HepG2 (cell line): ENCODE measurements at regions not wholly inside any gene's neighbourhood (a gene's known extent, or its start where the extent isn't known, plus 50 kb on each side); places are given as distances from the start of the nearest gene placed in this dataset.

Experiments
- ATAC-seq: fragments of 200-7000 bp; cut with Tn5 transposase; 3 replicates; pipeline ENCODE4 v1.9.1; 2020; ENCODE audit warnings: mild to moderate bottlenecking, moderate library complexity
- BruUV-seq: library from RNA; stranded (reverse); fragments of 400-500 nt; replicated peaks from 2 replicates; lab custom pipeline; 2021; lab: Mats Ljungman, UMichigan
- CTCF ChIA-PET: fragments of 300-600 bp; formaldehyde crosslinking; extraction: SDS; loops from one replicate; lab custom pipeline; 2021; ENCODE audit warnings: low total read pairs, inconsistent platforms, low intra/inter-chr PET ratio; lab: Yijun Ruan, JAX
- POLR2A ChIA-PET: fragments of 350-600 bp; sonication (Branson Sonifier 250); formaldehyde crosslinking; loops from one replicate; lab custom pipeline; 2020; ENCODE audit warnings: antibody characterized with exemption, inconsistent platforms; lab: Yijun Ruan, JAX
- DNase-seq: peaks from one replicate; pipeline ENCODE4 v3.0.0-alpha.2; 2015; ENCODE audit warnings: low spot score
- FAIRE-seq: peaks from 3 replicates; lab custom pipeline; 2011; peaks lifted over from hg19 to GRCh38; lab: Jason Lieb, UNC
- H2AFZ ChIP-seq: one replicate; pipeline ENCODE4 v1.6.1; 2011; ENCODE audit warnings: low read length, inconsistent platforms
- H3K27ac ChIP-seq: fragments of 300-600 bp; 3 replicates; pipeline ENCODE4 v1.8.0; 2011; ENCODE audit warnings: mixed run types, mild to moderate bottlenecking, mixed read lengths, low read length, inconsistent platforms; ENCODE audit not compliant: insufficient read depth; ENCODE audit errors: extremely low read length
- H3K27me3 ChIP-seq, 2 experiments: fragments of 200-600 bp in 1 of 2; 2 replicates in 1 of 2; 3 replicates in 1 of 2; pipeline versions ENCODE4 v1.6.0 to v1.8.0; 2011; ENCODE audit warnings: low read length in 2 of 2, mild to moderate bottlenecking in 2 of 2, moderate library complexity in 2 of 2, inconsistent platforms in 1 of 2; ENCODE audit not compliant: insufficient read depth in 2 of 2, control insufficient read depth in 1 of 2
- H3K36me3 ChIP-seq, 2 experiments: fragments of 200-600 bp in 1 of 2; replicated peaks in 1 of 2; 2 replicates in 1 of 2; 3 replicates in 1 of 2; pipeline versions ENCODE4 v1.5.1 to v1.8.0; 2011; ENCODE audit warnings: low read length in 2 of 2, inconsistent platforms in 1 of 2; ENCODE audit not compliant: insufficient read depth in 2 of 2, control insufficient read depth in 1 of 2
- H3K4me1 ChIP-seq: 2 replicates; pipeline ENCODE4 v1.5.1; 2012; ENCODE audit warnings: low read length, inconsistent platforms; ENCODE audit not compliant: insufficient read depth
- H3K4me2 ChIP-seq: 2 replicates; pipeline ENCODE4 v1.6.0; 2011; ENCODE audit warnings: low read depth, low read length, inconsistent platforms
- H3K4me3 ChIP-seq, 3 experiments: fragments of 200-600 bp in 1 of 3; sonication (generic), shearing (Covaris generic) in 1 of 3; replicated peaks in 1 of 3; 2 replicates each; pipeline ENCODE4 v1.5.1; 2011 to 2016; ENCODE audit warnings: low read length in 3 of 3, inconsistent platforms in 2 of 3, low read depth in 2 of 3, mild to moderate bottlenecking in 2 of 3, control low read depth in 1 of 3, mixed read lengths in 1 of 3; ENCODE audit not compliant: insufficient read depth in 1 of 3
- H3K79me2 ChIP-seq: one replicate; pipeline ENCODE4 v1.6.1; 2011; ENCODE audit warnings: low read length, inconsistent platforms; ENCODE audit not compliant: insufficient read depth
- H3K9ac ChIP-seq: 2 replicates; pipeline ENCODE4 v1.6.0; 2011; ENCODE audit warnings: mild to moderate bottlenecking, low read depth, low read length, inconsistent platforms; ENCODE audit not compliant: insufficient read depth
- H3K9me3 ChIP-seq: 2 replicates; pipeline ENCODE4 v1.5.1; 2012; ENCODE audit warnings: mild to moderate bottlenecking, low read length
- H4K20me1 ChIP-seq: 2 replicates; pipeline ENCODE4 v1.6.0; 2011; ENCODE audit warnings: inconsistent platforms, mild to moderate bottlenecking, low read length, moderate library complexity; ENCODE audit not compliant: insufficient read depth
- GLMP ChIP-seq: sonication (generic); formaldehyde crosslinking; IDR thresholded peaks from 2 replicates; pipeline ENCODE4 v1.9.0; 2021; ENCODE audit warnings: missing genetic modification reagents, mild to moderate bottlenecking, borderline replicate concordance
- HIVEP1 ChIP-seq: sonication (generic); formaldehyde crosslinking; IDR thresholded peaks from 2 replicates; pipeline ENCODE4 v1.4.0; 2020; ENCODE audit warnings: mild to moderate bottlenecking, missing genetic modification reagents
- HMGXB3 ChIP-seq: sonication (generic); formaldehyde crosslinking; IDR thresholded peaks from 2 replicates; pipeline ENCODE4 v1.4.0; 2020; ENCODE audit warnings: missing genetic modification reagents, borderline replicate concordance
- KMT2A ChIP-seq: sonication (generic); formaldehyde crosslinking; IDR thresholded peaks from 2 replicates; pipeline ENCODE4 v1.4.0; 2020; ENCODE audit warnings: missing genetic modification reagents
- SATB2 ChIP-seq: sonication (generic); formaldehyde crosslinking; IDR thresholded peaks from 2 replicates; pipeline ENCODE4 v1.5.0; 2020; ENCODE audit warnings: missing genetic modification reagents
- SP2 ChIP-seq: sonication (generic); formaldehyde crosslinking; IDR thresholded peaks from 2 replicates; pipeline ENCODE4 v1.5.1; 2020; ENCODE audit warnings: mild to moderate bottlenecking, missing genetic modification reagents
- ZNF260 ChIP-seq: sonication (generic); formaldehyde crosslinking; IDR thresholded peaks from 2 replicates; pipeline ENCODE4 v1.4.0; 2020; ENCODE audit warnings: missing genetic modification reagents, low read depth, mild to moderate bottlenecking, borderline replicate concordance
- ZNF414 ChIP-seq: sonication (generic); formaldehyde crosslinking; IDR thresholded peaks from 2 replicates; pipeline ENCODE4 v1.5.0; 2020; ENCODE audit warnings: missing genetic modification reagents
- ZNF570 ChIP-seq: sonication (generic); formaldehyde crosslinking; IDR thresholded peaks from 2 replicates; pipeline ENCODE4 v1.4.0; 2020; ENCODE audit warnings: mild to moderate bottlenecking, missing genetic modification reagents, borderline replicate concordance
- ZNF749 ChIP-seq: sonication (generic); formaldehyde crosslinking; IDR thresholded peaks from 2 replicates; pipeline ENCODE4 v1.8.0; 2022; ENCODE audit warnings: mild to moderate bottlenecking, missing genetic modification reagents, moderate library complexity, borderline replicate concordance
- WGBS: methylation state at CpG from one replicate; pipeline ENCODE4 v1.1.6; 2017; ENCODE audit warnings: low lambda C conversion rate; 5-methylcytosine and 5-hydroxymethylcytosine counted together
- in situ Hi-C: cut with HindIII; loops from 2 replicates; pipeline ENCODE4 v1.10.0; 2017; ENCODE audit warnings: low pct_unique_long_range_greater_than_20kb; ENCODE audit not compliant: extremely low pct_ligation_motif_present
- intact Hi-C: fragments of 100-400 bp; cut with micrococcal nuclease; formaldehyde crosslinking; loops from one replicate; pipeline ENCODE4 v1.10.0; 2022; ENCODE audit not compliant: unreplicated experiment

GRCh38 chr11:23127706-23128105 is 267.4 kb upstream of the CCDC179 start (continued):
- no peak for TF ChIP-seq HMGXB3 (CRISPR knock-in tag)

- Histone ChIP-seq H3K27ac (no peak overlapping the region), H3K79me2 (no peaks in the 10 kb centered on the region), H3K36me3 (no peaks in the 10 kb centered on the region), H3K4me2 (no peak overlapping the region), H3K9ac (no peak overlapping the region), H2AFZ (no peak overlapping the region), H3K9me3 (no peaks in the 10 kb centered on the region), H3K4me3 (no peak overlapping the region), H3K4me1 (no peaks in the 10 kb centered on the region), H3K27me3 (no peaks in the 10 kb centered on the region), H4K20me1 (no peaks in the 10 kb centered on the region)
- in situ Hi-C loops (no loop called here), intact Hi-C loops (no loop called here)
- no peak for DNase-seq
- no TSS peak for BruUV-seq
- ATAC-seq, result no peak
- TF ChIP-seq HIVEP1 (CRISPR knock-in tag), result no peak
- no peak for TF ChIP-seq SP2 (CRISPR knock-in tag)
- TF ChIP-seq KMT2A, result no peak
- TF ChIP-seq ZNF414 (CRISPR knock-in tag), result no peak
- no peak for TF ChIP-seq GLMP (CRISPR knock-in tag)
- no peak for TF ChIP-seq ZNF749 (CRISPR knock-in tag)
- TF ChIP-seq SATB2 (CRISPR knock-in tag), result no peak
- no peak for TF ChIP-seq ZNF570 (CRISPR knock-in tag)
- TF ChIP-seq ZNF260, result no peak
- no peak for FAIRE-seq
- POLR2A ChIA-PET, result no interaction called here
- no CpG with 5 or more reads among the region's 3 CpGs for WGBS
- CTCF ChIA-PET, result no interaction called here
These were observed 274.4 kb upstream of the CCDC179 start for GRCh38 chr11:23134627-23135026.
